ENCODE measurements at regions not wholly inside any gene's neighbourhood (a gene's known extent, or its start where the extent isn't known, plus 50 kb on each side); places are given as distances from the start of the nearest gene placed in this dataset.
A peak's percentile ranks its signal among the peaks of the same experiment; 100 is the strongest.
"Not testable (repeated sequence)": the region's sequence is repeated elsewhere in the genome, so short reads cannot be mapped to it uniquely, and the experiment has no call there.

GRCh38 chr5:93682471-93683404 lies 58.7 kb downstream of the POU5F2 start:
- peak; percentile 20 for DNase-seq (ENCODE audit: low read depth)
- H3K4me3 ChIP-seq (ENCODE audit: control insufficient read depth, low read depth, low read length), result not testable (repeated sequence)

- TF ChIP-seq, protein P1, sequence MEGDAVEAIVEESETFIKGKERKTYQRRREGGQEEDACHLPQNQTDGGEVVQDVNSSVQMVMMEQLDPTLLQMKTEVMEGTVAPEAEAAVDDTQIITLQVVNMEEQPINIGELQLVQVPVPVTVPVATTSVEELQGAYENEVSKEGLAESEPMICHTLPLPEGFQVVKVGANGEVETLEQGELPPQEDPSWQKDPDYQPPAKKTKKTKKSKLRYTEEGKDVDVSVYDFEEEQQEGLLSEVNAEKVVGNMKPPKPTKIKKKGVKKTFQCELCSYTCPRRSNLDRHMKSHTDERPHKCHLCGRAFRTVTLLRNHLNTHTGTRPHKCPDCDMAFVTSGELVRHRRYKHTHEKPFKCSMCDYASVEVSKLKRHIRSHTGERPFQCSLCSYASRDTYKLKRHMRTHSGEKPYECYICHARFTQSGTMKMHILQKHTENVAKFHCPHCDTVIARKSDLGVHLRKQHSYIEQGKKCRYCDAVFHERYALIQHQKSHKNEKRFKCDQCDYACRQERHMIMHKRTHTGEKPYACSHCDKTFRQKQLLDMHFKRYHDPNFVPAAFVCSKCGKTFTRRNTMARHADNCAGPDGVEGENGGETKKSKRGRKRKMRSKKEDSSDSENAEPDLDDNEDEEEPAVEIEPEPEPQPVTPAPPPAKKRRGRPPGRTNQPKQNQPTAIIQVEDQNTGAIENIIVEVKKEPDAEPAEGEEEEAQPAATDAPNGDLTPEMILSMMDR (conservative IDR thresholded peaks at IDR 0.05; ENCODE audit: control insufficient read depth, insufficient read depth, low read depth, low read length), result peak; percentile 27
- H3K4me3 ChIP-seq (ENCODE audit: control insufficient read depth, low read depth, low read length), result no peak overlapping the region
- peak; percentile 8 for DNase-seq (ENCODE audit: low read depth)
Measured at GRCh38 chr5:93681432-93681831, 60.0 kb downstream of the POU5F2 start.

DNA sequence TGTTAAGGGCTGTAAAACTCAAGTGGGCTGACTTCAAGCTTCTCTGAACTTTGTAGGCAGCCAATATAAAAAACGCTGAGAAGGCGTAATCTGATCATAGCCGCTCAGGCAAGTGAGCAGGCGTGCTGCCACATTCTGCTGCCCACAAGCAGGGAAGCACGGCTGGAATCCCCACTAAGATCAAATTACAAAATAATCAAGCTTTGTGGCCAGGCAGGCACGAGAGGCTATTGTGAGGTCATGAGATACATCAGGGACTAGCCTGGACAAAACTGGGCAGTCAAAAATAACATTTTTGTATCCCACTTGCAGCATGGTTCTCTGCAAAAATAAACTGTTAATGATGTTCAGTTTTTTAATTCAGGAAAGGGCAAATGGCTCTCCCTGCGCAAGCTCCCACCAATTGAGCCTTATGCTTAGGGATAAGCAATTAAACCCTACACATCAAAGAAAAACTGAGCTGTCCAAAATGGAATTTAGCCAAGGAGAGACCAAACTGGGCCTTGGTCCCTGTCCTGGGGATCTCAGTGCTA lies 64.0 kb downstream of the POU5F2 start:
- peak; percentile 90 for DNase-seq (ENCODE audit: low read depth)
- no peak overlapping the region for H3K4me3 ChIP-seq (ENCODE audit: control insufficient read depth, low read depth, low read length)
- TF ChIP-seq, protein P1 (conservative IDR thresholded peaks at IDR 0.05; ENCODE audit: control insufficient read depth, insufficient read depth, low read depth, low read length), result no peak

- H3K4me3 ChIP-seq (ENCODE audit: control insufficient read depth, low read depth, low read length), result no peak overlapping the region
- DNase-seq (ENCODE audit: low read depth), result peak; percentile 16
- TF ChIP-seq, protein P1 (conservative IDR thresholded peaks at IDR 0.05; ENCODE audit: control insufficient read depth, insufficient read depth, low read depth, low read length), result no peak
Measured at GRCh38 chr5:93676704-93677103, 64.7 kb downstream of the POU5F2 start.

DNA sequence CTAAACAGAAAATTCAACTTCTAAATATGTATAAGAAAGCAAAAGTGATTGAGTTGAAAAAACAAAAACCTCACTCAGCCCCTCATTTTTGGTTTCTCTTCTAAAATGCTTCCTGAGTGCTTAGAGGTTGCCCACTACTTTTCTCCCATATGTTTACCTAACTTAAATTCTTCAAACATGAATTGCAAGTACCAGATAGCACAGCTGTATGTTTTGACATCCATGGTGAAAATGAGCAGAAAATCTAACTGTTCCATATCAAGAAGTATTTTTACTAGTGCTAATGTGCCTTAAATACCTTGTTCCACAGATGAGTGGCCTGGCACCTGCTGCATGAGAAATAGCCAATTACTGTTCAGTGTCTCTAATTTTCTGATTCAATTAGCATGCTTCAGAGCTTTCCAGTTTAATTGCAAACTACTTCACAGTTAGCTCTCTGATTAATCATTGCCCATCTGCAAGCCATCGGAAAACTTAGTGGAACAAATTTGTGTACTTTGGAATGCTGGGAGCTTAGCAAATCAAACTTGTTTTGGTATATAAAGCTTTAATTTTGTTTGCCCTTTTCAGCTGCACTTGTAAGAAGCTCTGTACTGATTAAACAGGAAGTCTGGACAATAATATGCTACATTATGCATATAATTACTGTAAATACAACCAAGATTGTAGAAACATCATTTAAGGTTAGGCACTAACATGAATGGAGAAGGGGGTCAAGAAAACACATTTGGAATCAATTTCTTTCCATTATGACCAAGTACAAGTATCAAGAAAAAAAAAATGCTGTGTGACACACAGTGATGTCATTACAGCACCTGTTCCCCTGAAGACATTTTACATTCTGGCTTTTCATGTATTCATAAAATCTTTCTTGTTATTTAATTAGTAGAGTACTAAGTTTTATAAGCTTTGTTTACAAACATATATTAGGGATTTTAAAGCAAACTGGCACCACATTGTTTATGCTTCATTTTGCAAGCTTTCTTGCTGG lies 65.6 kb downstream of the POU5F2 start:
- no peak overlapping the region for H3K4me3 ChIP-seq (ENCODE audit: control insufficient read depth, low read depth, low read length)
- TF ChIP-seq, protein P1 (conservative IDR thresholded peaks at IDR 0.05; ENCODE audit: control insufficient read depth, insufficient read depth, low read depth, low read length), result no peak
- DNase-seq (ENCODE audit: low read depth), result peak; percentile 6

GRCh38 chr5:93674866-93675459 lies 66.4 kb downstream of the POU5F2 start:
- no peak for DNase-seq (ENCODE audit: low read depth)
- no peak overlapping the region for H3K4me3 ChIP-seq (ENCODE audit: control insufficient read depth, low read depth, low read length)
- TF ChIP-seq, protein P1 (conservative IDR thresholded peaks at IDR 0.05; ENCODE audit: control insufficient read depth, insufficient read depth, low read depth, low read length), result no peak

Measured in fibroblast of mammary gland (primary cell).